SK-N-SH treated with all-trans-retinoic acid at 6 μM for 48 hours (cell line): ENCODE measurements at regions not wholly inside any gene's neighbourhood (a gene's known extent, or its start where the extent isn't known, plus 50 kb on each side); places are given as distances from the start of the nearest gene placed in this dataset.

Source experiments
- ATAC-seq: fragments of 200-7000 bp; cut with Tn5 transposase; 3 replicates; pipeline ENCODE4 v1.9.1; 2020; ENCODE audit warnings: mild to moderate bottlenecking, moderate library complexity
- ARNTL ChIP-seq: fragments of 450-650 bp; formaldehyde crosslinking; IDR thresholded peaks from 2 replicates; pipeline ENCODE4 v1.5.0; 2020; ENCODE audit warnings: low read depth, mild to moderate bottlenecking, moderate library complexity, borderline replicate concordance
- BACH2 ChIP-seq: fragments of 250-450 bp; sonication (Bioruptor Pico); IDR thresholded peaks from 2 replicates; pipeline ENCODE4 v1.9.0; 2021; ENCODE audit warnings: mild to moderate bottlenecking, borderline replicate concordance
- ESRRG ChIP-seq: fragments of 250-450 bp; sonication (Bioruptor Pico); IDR thresholded peaks from 2 replicates; pipeline ENCODE4 v1.6.1; 2021; ENCODE audit warnings: mild to moderate bottlenecking
- GLIS3 ChIP-seq: fragments of 250-450 bp; sonication (Bioruptor Pico); IDR thresholded peaks from 2 replicates; pipeline ENCODE4 v1.5.0; 2020; ENCODE audit warnings: mild to moderate bottlenecking, moderate library complexity
- ISL1 ChIP-seq: fragments of 250-450 bp; sonication (Bioruptor Pico); IDR thresholded peaks from 2 replicates; pipeline ENCODE4 v2.1.2; 2022; ENCODE audit warnings: mild to moderate bottlenecking, moderate library complexity
- OSR1 ChIP-seq: fragments of 250-450 bp; sonication (Bioruptor Pico); IDR thresholded peaks from 2 replicates; pipeline ENCODE4 v1.8.0; 2022; ENCODE audit warnings: moderate library complexity, mild to moderate bottlenecking, inconsistent platforms
- PPARA ChIP-seq: fragments of 250-450 bp; sonication (Bioruptor Pico); IDR thresholded peaks from 2 replicates; pipeline ENCODE4 v1.5.0; 2020; ENCODE audit warnings: mild to moderate bottlenecking, borderline replicate concordance
- RARB ChIP-seq: fragments of 250-450 bp; sonication (Bioruptor Pico); IDR thresholded peaks from 2 replicates; pipeline ENCODE4 v1.8.0; 2021; ENCODE audit warnings: mild to moderate bottlenecking, moderate library complexity
- SNAI2 ChIP-seq: fragments of 250-450 bp; sonication (Bioruptor Pico); IDR thresholded peaks from 2 replicates; pipeline ENCODE4 v1.5.0; 2020; ENCODE audit warnings: mild to moderate bottlenecking, moderate library complexity
- TCF4 ChIP-seq: fragments of 250-450 bp; sonication (Bioruptor Pico); IDR thresholded peaks from 2 replicates; pipeline ENCODE4 v1.8.0; 2021; ENCODE audit warnings: mild to moderate bottlenecking, moderate library complexity, borderline replicate concordance
- TOX ChIP-seq: fragments of 250-450 bp; sonication (Bioruptor Pico); IDR thresholded peaks from 2 replicates; pipeline ENCODE4 v1.8.0; 2021; ENCODE audit warnings: mild to moderate bottlenecking, moderate library complexity, borderline replicate concordance
- TSHZ2 ChIP-seq: fragments of 250-450 bp; sonication (Bioruptor Pico); IDR thresholded peaks from 2 replicates; pipeline ENCODE4 v1.5.0; 2020; ENCODE audit warnings: mild to moderate bottlenecking, moderate library complexity
- ZC3H10 ChIP-seq: fragments of 250-450 bp; sonication (Bioruptor Pico); IDR thresholded peaks from 2 replicates; pipeline ENCODE4 v1.5.1; 2021; ENCODE audit warnings: mild to moderate bottlenecking, moderate library complexity
- ZFP3 ChIP-seq: fragments of 250-450 bp; sonication (Bioruptor Pico); IDR thresholded peaks from 2 replicates; pipeline ENCODE4 v1.5.0; 2020; ENCODE audit warnings: mild to moderate bottlenecking, moderate library complexity
- ZFP30 ChIP-seq: fragments of 450-650 bp; formaldehyde crosslinking; IDR thresholded peaks from 2 replicates; pipeline ENCODE4 v1.5.0; 2022; ENCODE audit warnings: mild to moderate bottlenecking, moderate library complexity
- ZNF565 ChIP-seq: fragments of 450-650 bp; formaldehyde crosslinking; conservative IDR thresholded peaks from 2 replicates; pipeline ENCODE4 v1.5.0; 2020; ENCODE audit warnings: low read depth, mild to moderate bottlenecking, moderate library complexity
- ZNF70 ChIP-seq: fragments of 450-650 bp; formaldehyde crosslinking; IDR thresholded peaks from 2 replicates; pipeline ENCODE4 v1.5.0; 2020; ENCODE audit warnings: mild to moderate bottlenecking, moderate library complexity
- ZNF8 ChIP-seq: fragments of 450-650 bp; formaldehyde crosslinking; IDR thresholded peaks from 2 replicates; pipeline ENCODE4 v1.5.0; 2020; ENCODE audit warnings: mild to moderate bottlenecking, moderate library complexity
- TF ChIP-seq, protein P1 (sequence below): fragments of 250-450 bp; sonication (Bioruptor Pico); IDR thresholded peaks from 2 replicates; pipeline ENCODE4 v1.8.0; 2021; ENCODE audit warnings: low read depth, mild to moderate bottlenecking, moderate library complexity, borderline replicate concordance
- TF ChIP-seq, protein P2 (sequence below): fragments of 250-450 bp; sonication (Bioruptor Pico); IDR thresholded peaks from 2 replicates; pipeline ENCODE4 v1.5.1; 2020; ENCODE audit warnings: low read depth, mild to moderate bottlenecking, moderate library complexity
- TF ChIP-seq, protein P3 (sequence below): fragments of 250-450 bp; sonication (Bioruptor Pico); IDR thresholded peaks from 2 replicates; pipeline ENCODE4 v1.8.0; 2020; ENCODE audit warnings: mild to moderate bottlenecking, moderate library complexity, borderline replicate concordance

GRCh38 chr3:65230261-65231139, 542.7 kb upstream of the ADAMTS9 start:
- TF ChIP-seq TOX (CRISPR knock-in tag) (no peak), SNAI2 (no peak)

DNA sequence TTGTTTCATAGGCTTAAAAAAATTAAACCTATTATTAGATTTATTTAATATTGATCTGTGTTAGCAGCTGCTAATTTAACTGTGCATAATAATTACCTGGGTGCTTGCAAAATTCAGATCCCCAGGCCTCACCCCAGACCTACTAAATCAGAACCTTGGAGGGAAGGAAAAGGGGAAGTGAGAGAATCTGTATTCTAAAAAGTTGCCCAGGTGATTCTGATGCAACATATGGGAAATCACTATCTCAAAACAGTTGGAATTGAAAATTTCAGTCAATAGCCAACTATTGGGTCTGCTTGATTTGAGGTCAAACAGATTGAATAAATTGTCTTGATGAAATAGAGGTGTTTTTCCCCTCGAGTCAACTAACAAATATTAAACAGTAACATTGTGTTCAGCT, 538.5 kb upstream of the ADAMTS9 start:
- TF ChIP-seq ARNTL (no peak), PPARA (CRISPR knock-in tag) (no peak), ZFP3 (CRISPR knock-in tag) (no peak), ZNF565 (CRISPR knock-in tag) (no peak), ZFP30 (no peak), ESRRG (CRISPR knock-in tag) (no peak), TCF4 (no peak), ZNF70 (CRISPR knock-in tag) (no peak), RARB (CRISPR knock-in tag) (no peak), TSHZ2 (no peak)
- TF ChIP-seq, protein P1, sequence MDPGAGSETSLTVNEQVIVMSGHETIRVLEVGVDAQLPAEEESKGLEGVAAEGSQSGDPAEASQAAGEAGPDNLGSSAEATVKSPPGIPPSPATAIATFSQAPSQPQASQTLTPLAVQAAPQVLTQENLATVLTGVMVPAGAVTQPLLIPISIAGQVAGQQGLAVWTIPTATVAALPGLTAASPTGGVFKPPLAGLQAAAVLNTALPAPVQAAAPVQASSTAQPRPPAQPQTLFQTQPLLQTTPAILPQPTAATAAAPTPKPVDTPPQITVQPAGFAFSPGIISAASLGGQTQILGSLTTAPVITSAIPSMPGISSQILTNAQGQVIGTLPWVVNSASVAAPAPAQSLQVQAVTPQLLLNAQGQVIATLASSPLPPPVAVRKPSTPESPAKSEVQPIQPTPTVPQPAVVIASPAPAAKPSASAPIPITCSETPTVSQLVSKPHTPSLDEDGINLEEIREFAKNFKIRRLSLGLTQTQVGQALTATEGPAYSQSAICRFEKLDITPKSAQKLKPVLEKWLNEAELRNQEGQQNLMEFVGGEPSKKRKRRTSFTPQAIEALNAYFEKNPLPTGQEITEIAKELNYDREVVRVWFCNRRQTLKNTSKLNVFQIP (CRISPR knock-in tag): no peak
- TF ChIP-seq, all 23 proteins: peak for 0
- no peak for ATAC-seq

More at GRCh38 chr3:65230261-65231139, 542.7 kb upstream of the ADAMTS9 start:
- ATAC-seq: no peak

DNA sequence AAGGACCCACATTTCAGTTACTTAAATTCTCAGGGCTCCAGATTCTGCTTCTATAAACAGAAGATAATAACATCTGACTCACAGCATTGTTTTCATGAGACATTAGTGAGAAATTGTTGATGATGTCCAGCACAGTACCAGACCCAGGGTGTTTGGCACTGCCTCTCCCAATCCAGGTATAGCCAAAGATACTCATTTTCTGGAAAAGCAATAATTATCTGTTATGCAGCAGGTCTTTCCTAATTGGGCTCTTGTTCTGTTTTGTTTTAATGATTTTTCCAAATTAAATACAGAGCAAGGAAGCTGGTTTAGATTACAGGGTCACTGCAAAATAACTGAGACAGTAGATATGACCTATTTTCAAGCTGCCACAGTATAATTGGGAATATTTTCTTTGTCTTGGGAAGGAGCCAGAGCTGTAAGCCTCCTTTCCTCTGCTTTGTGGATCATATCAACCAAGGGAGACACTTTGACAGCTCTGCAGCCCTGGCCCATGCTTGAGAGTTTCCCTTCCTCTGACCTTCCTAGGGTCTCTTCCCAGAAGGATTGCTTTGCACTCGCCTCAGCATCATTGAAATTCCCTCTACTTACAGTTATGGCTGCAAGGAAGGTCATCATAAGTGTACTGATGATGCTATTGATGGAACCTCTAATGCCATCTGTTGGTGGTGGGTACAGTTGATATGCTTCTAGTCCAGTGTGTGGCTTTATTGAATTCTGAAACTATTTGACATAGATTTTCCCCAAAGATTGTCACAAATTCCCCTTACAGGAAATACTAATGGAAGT, 522.4 kb upstream of the ADAMTS9 start:
- ATAC-seq: peak; percentile 93
- TF ChIP-seq OSR1 (CRISPR knock-in tag): no peak
- TF ChIP-seq, protein P2, sequence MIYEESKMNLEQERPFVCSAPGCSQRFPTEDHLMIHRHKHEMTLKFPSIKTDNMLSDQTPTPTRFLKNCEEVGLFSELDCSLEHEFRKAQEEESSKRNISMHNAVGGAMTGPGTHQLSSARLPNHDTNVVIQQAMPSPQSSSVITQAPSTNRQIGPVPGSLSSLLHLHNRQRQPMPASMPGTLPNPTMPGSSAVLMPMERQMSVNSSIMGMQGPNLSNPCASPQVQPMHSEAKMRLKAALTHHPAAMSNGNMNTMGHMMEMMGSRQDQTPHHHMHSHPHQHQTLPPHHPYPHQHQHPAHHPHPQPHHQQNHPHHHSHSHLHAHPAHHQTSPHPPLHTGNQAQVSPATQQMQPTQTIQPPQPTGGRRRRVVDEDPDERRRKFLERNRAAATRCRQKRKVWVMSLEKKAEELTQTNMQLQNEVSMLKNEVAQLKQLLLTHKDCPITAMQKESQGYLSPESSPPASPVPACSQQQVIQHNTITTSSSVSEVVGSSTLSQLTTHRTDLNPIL (CRISPR knock-in tag): peak; percentile 74; the same call in 1 of the 2 replicates
- TF ChIP-seq TCF4: peak; percentile 99
- TF ChIP-seq, protein P3, sequence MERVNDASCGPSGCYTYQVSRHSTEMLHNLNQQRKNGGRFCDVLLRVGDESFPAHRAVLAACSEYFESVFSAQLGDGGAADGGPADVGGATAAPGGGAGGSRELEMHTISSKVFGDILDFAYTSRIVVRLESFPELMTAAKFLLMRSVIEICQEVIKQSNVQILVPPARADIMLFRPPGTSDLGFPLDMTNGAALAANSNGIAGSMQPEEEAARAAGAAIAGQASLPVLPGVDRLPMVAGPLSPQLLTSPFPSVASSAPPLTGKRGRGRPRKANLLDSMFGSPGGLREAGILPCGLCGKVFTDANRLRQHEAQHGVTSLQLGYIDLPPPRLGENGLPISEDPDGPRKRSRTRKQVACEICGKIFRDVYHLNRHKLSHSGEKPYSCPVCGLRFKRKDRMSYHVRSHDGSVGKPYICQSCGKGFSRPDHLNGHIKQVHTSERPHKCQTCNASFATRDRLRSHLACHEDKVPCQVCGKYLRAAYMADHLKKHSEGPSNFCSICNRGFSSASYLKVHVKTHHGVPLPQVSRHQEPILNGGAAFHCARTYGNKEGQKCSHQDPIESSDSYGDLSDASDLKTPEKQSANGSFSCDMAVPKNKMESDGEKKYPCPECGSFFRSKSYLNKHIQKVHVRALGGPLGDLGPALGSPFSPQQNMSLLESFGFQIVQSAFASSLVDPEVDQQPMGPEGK (CRISPR knock-in tag): no peak
- TF ChIP-seq ZNF70 (CRISPR knock-in tag): peak; percentile 72
- TF ChIP-seq ZNF8: peak; percentile 10; the same call in 1 of the 2 replicates
- TF ChIP-seq PPARA (CRISPR knock-in tag): peak; percentile 71; the same call in 1 of the 2 replicates
- TF ChIP-seq GLIS3 (CRISPR knock-in tag): no peak; the same call in 1 of the 2 replicates
- TF ChIP-seq TSHZ2: peak; percentile 91
- no peak for TF ChIP-seq TOX (CRISPR knock-in tag)
- TF ChIP-seq ZC3H10 (CRISPR knock-in tag): 0 out of 2 replicates have a peak, but pooled peaks have one; percentile 30
- peak; percentile 80 for TF ChIP-seq ISL1 (CRISPR knock-in tag)
- TF ChIP-seq, protein P1 (CRISPR knock-in tag): peak; percentile 56; the same call in 1 of the 2 replicates
- TF ChIP-seq RARB (CRISPR knock-in tag): no peak
- peak; percentile 35; the same call in 1 of the 2 replicates for TF ChIP-seq SNAI2
- 0 out of 2 replicates have a peak, but pooled peaks have one; percentile 54 for TF ChIP-seq BACH2
